AG04449 (cell line): ENCODE measurements at regions not wholly inside any gene's neighbourhood (a gene's known extent, or its start where the extent isn't known, plus 50 kb on each side); places are given as distances from the start of the nearest gene placed in this dataset.

Source experiments
- CTCF ChIA-PET: fragments of 350-600 bp; formaldehyde crosslinking; extraction: SDS; loops from one replicate; lab custom pipeline; 2021; ENCODE audit warnings: antibody characterized with exemption; lab: Yijun Ruan, JAX
- POLR2A ChIA-PET: fragments of 400-600, 350-600 bp; formaldehyde crosslinking; extraction: SDS; loops from one replicate; lab custom pipeline; 2020; ENCODE audit warnings: antibody characterized with exemption, inconsistent platforms; lab: Yijun Ruan, JAX
- DNase-seq: peaks from one replicate; pipeline ENCODE4 v3.0.0-alpha.2; 2010; ENCODE audit warnings: low read depth, low spot score
- H3K4me3 ChIP-seq: 2 replicates; pipeline ENCODE4 v1.5.1; 2011; ENCODE audit warnings: low read depth, mild to moderate bottlenecking, control low read depth, low read length
- TF ChIP-seq, protein P1 (sequence below): IDR thresholded peaks from one replicate; pipeline ENCODE4 v1.5.1; 2011; ENCODE audit warnings: mild to moderate bottlenecking, moderate library complexity, low read length, control low read depth, inconsistent platforms; ENCODE audit not compliant: insufficient read depth; ENCODE audit errors: missing control alignments

GRCh38 chr15:60072826-60073465 is 68.8 kb downstream of the FOXB1 start:
- TF ChIP-seq, protein P1, sequence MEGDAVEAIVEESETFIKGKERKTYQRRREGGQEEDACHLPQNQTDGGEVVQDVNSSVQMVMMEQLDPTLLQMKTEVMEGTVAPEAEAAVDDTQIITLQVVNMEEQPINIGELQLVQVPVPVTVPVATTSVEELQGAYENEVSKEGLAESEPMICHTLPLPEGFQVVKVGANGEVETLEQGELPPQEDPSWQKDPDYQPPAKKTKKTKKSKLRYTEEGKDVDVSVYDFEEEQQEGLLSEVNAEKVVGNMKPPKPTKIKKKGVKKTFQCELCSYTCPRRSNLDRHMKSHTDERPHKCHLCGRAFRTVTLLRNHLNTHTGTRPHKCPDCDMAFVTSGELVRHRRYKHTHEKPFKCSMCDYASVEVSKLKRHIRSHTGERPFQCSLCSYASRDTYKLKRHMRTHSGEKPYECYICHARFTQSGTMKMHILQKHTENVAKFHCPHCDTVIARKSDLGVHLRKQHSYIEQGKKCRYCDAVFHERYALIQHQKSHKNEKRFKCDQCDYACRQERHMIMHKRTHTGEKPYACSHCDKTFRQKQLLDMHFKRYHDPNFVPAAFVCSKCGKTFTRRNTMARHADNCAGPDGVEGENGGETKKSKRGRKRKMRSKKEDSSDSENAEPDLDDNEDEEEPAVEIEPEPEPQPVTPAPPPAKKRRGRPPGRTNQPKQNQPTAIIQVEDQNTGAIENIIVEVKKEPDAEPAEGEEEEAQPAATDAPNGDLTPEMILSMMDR, result no peak
- H3K4me3 ChIP-seq, result no peak overlapping the region
- CTCF ChIA-PET, result no interaction called here
- POLR2A ChIA-PET, result no interaction called here
- DNase-seq, result no peak

- H3K4me3 ChIP-seq, result no peak overlapping the region
- DNase-seq, result no peak
- ChIA-PET CTCF (no interaction called here), POLR2A (no interaction called here)
- TF ChIP-seq, protein P1, result no peak
Observed at GRCh38 chr15:60073466-60073840, 69.3 kb downstream of the FOXB1 start.

GRCh38 chr15:60074181-60074885 is 70.2 kb downstream of the FOXB1 start:
- no peak for DNase-seq
- CTCF ChIA-PET, result no interaction called here
- POLR2A ChIA-PET, result no interaction called here
- TF ChIP-seq, protein P1, result no peak
- no peak overlapping the region for H3K4me3 ChIP-seq

DNA sequence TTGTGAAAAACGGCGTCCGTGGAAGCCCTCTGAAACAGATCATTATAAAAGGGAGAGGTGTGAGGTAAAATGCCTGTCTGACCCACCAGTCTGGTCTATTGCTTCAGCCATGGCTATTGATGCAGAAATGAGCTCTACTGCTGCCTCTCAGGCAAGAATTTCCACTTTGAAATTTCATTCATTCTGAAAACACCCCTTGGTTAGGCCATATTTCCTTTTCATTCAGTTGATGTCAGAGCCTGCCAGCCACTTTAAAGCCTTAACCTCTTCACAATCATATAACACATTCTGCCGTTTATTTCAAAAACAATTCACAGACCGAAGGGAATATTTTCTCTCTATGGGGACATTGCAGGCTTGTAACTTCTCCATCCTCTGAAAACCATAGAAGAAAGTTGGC is 71.9 kb downstream of the FOXB1 start:
- DNase-seq, result no peak
- H3K4me3 ChIP-seq, result no peak overlapping the region
- TF ChIP-seq, protein P1, result no peak
- CTCF ChIA-PET, result no interaction called here
- POLR2A ChIA-PET, result no interaction called here

- DNase-seq, result no peak
- TF ChIP-seq, protein P1, result no peak
- CTCF ChIA-PET, result interaction anchor here (0.9 kb wide), 1 partner anchor 15 kb away, joined by 3 read pairs; no protein-coding TSS in a partner anchor
- no peak overlapping the region for H3K4me3 ChIP-seq
- POLR2A ChIA-PET, result no interaction called here
Observed at GRCh38 chr15:60076582-60077276, 72.6 kb downstream of the FOXB1 start.

- ChIA-PET CTCF (interaction anchor here (0.9 kb wide), 1 partner anchor 14 kb away, joined by 3 read pairs; no protein-coding TSS in a partner anchor), POLR2A (no interaction called here)
- no peak overlapping the region for H3K4me3 ChIP-seq
- TF ChIP-seq, protein P1, result no peak
- no peak for DNase-seq
Observed at GRCh38 chr15:60077581-60078359, 73.7 kb downstream of the FOXB1 start.
